Activated CD8-positive, alpha-beta memory T cell treated with anti-CD3 and anti-CD28 coated beads, Interleukin-2, amount 10 ng/mL, durations not matched to agents 7 days and 5 days (primary cell): ENCODE measurements at regions not wholly inside any gene's neighbourhood (a gene's known extent, or its start where the extent isn't known, plus 50 kb on each side); places are given as distances from the start of the nearest gene placed in this dataset.
"Not testable (repeated sequence)": the region's sequence is repeated elsewhere in the genome, so short reads cannot be mapped to it uniquely, and the experiment has no call there.

Experiments
- ATAC-seq: fragments of 150-1000 bp; cut with Tn5 transposase; one replicate; pipeline ENCODE4 v1.10.0; 2021; ENCODE audit warnings: moderate library complexity
- CTCF ChIA-PET: fragments of 350-600 bp; sonication (Branson Sonifier 250); formaldehyde crosslinking; loops from one replicate; lab custom pipeline; 2021; ENCODE audit warnings: antibody characterized with exemption; lab: Charles Lee
- DNase-seq: peaks from one replicate; pipeline ENCODE4 v3.0.0-alpha.2; 2020
- H3K27ac Mint-ChIP-seq: one replicate; pipeline ENCODE4 v1.8.0; 2021; ENCODE audit warnings: mild to moderate bottlenecking, mixed read lengths
- H3K27me3 Mint-ChIP-seq: one replicate; pipeline ENCODE4 v1.8.0; 2021; ENCODE audit warnings: mixed read lengths
- H3K36me3 Mint-ChIP-seq: one replicate; pipeline ENCODE4 v1.8.0; 2021; ENCODE audit warnings: mild to moderate bottlenecking, mixed read lengths
- H3K4me1 Mint-ChIP-seq: one replicate; pipeline ENCODE4 v1.8.0; 2021; ENCODE audit warnings: mixed read lengths
- H3K4me3 Mint-ChIP-seq: one replicate; pipeline ENCODE4 v1.8.0; 2021; ENCODE audit warnings: mild to moderate bottlenecking, moderate library complexity, mixed read lengths
- H3K9me3 Mint-ChIP-seq: one replicate; pipeline ENCODE4 v1.8.0; 2022; ENCODE audit warnings: low read depth, mixed read lengths

- no peaks in the 10 kb centered on the region for H3K36me3 Mint-ChIP-seq
- no peak overlapping the region for H3K27ac Mint-ChIP-seq
- no peaks in the 10 kb centered on the region for H3K9me3 Mint-ChIP-seq
- no peak overlapping the region for H3K4me3 Mint-ChIP-seq
- DNase-seq (no peak), ATAC-seq (no peak)
- H3K4me1 Mint-ChIP-seq = peaks cover 22% of the 10 kb centered on the region
- H3K27me3 Mint-ChIP-seq = peaks cover 34% of the 10 kb centered on the region
- CTCF ChIA-PET = no interaction called here
Measured at GRCh38 chr1:10915594-10915993, 96.9 kb upstream of the TARDBP start.

DNA sequence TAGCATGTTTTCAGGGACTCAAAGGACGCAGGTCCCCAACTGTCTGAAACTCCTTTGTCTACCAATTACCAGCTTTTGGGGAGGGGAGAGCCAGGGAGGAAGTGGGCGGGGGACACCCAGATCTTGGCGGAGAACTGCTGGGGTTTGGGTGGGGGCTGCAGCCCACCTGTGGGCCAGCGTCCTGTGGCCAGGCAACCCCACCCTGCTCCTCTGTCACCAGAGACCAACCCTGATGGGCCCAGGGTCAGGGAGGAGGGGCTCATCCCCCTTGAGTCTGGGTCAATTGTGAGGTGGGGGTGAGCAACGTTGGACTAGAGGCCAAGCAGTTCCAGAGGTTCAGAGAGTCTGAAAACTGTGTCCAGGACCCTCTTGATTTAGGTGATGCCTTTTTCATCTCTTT is 96.1 kb upstream of the TARDBP start:
- Mint-ChIP-seq H3K4me3 (no peak overlapping the region), H3K27me3 (peaks cover 41% of the 10 kb centered on the region), H3K27ac (no peak overlapping the region), H3K36me3 (no peaks in the 10 kb centered on the region), H3K4me1 (peaks cover 22% of the 10 kb centered on the region), H3K9me3 (no peaks in the 10 kb centered on the region)
- no peak for DNase-seq
- ATAC-seq = no peak
- CTCF ChIA-PET = no interaction called here

DNA sequence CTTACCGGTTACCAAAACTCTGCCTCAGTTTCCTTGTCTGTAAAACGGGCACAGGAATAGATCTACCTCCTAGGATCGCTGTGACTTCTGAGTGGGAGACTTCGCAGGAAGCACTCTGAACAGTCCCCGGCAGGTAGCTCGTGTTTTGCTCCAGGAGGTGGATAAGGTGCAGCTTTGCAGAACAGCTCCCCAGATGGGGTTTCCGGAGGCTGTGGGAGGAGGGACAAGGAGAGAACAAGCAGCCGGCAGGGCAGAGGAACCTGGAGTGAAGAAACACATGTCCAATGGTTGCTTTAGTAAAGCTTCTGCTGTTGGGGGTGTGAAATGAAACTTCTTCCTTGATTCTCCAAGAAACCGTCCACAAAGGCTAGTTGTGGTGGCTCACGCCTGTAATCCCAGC is 95.5 kb upstream of the TARDBP start:
- peaks cover 43% of the 10 kb centered on the region for H3K27me3 Mint-ChIP-seq

GRCh38 chr1:10917513-10918454 is 94.7 kb upstream of the TARDBP start:
- Mint-ChIP-seq H3K4me1 (peaks cover 32% of the 10 kb centered on the region), H3K27me3 (peaks cover 46% of the 10 kb centered on the region), H3K4me3 (peak overlapping the region; percentile 5), H3K27ac (no peak overlapping the region), H3K9me3 (no peaks in the 10 kb centered on the region), H3K36me3 (no peaks in the 10 kb centered on the region)
- peak; percentile 46 for ATAC-seq
- CTCF ChIA-PET = interaction anchor here (0.6 to 1.7 kb wide), 6 partner anchors 8 to 423 kb away, joined by 3 to 6 read pairs (median 3); no protein-coding TSS in a partner anchor
- no peak for DNase-seq

More for the DNA sequence above, 95.5 kb upstream of the TARDBP start:
- CTCF ChIA-PET = interaction anchor here (0.6 to 1.3 kb wide), 2 partner anchors 10 to 1133 kb away, joined by 3 read pairs; no protein-coding TSS in a partner anchor
- no peak overlapping the region for H3K4me3 Mint-ChIP-seq
- H3K4me1 Mint-ChIP-seq = peaks cover 26% of the 10 kb centered on the region
- DNase-seq (no peak), ATAC-seq (no peak)
- no peaks in the 10 kb centered on the region for H3K9me3 Mint-ChIP-seq
- no peaks in the 10 kb centered on the region for H3K36me3 Mint-ChIP-seq
- no peak overlapping the region for H3K27ac Mint-ChIP-seq

DNA sequence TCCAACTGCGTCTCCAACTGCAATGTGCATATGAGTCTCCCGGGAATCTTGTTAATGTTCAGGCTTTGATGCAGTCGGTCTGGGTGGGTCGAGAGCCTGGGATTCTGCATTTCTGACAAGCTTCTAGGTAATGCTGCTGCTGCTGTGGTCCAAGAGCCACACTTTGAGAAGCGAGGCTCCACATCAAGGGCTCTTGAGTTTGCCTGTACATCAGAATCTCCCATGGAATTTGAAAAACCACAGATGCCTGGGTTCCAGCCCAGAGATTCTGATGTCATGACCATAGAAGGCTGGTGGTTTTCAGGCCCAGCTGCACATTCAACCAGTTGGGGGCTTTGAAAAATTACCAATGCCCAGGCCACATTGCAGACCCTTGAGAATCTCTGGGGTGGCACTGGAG is 93.9 kb upstream of the TARDBP start:
- CTCF ChIA-PET = interaction anchor here (0.6 to 1.7 kb wide), 7 partner anchors 9 to 424 kb away, joined by 3 to 6 read pairs (median 3); no protein-coding TSS in a partner anchor
- ATAC-seq (no peak), DNase-seq (no peak)
- Mint-ChIP-seq H3K4me3 (no peak overlapping the region), H3K9me3 (no peaks in the 10 kb centered on the region), H3K27ac (no peak overlapping the region), H3K27me3 (peaks cover 49% of the 10 kb centered on the region), H3K4me1 (peaks cover 37% of the 10 kb centered on the region), H3K36me3 (no peaks in the 10 kb centered on the region)

GRCh38 chr1:10920063-10920626 is 92.3 kb upstream of the TARDBP start:
- Mint-ChIP-seq H3K4me1 (peaks cover 37% of the 10 kb centered on the region), H3K27me3 (peaks cover 62% of the 10 kb centered on the region), H3K9me3 (no peaks in the 10 kb centered on the region), H3K27ac (no peak overlapping the region), H3K36me3 (no peaks in the 10 kb centered on the region), H3K4me3 (no peak overlapping the region)
- no peak for ATAC-seq
- DNase-seq = no peak
- CTCF ChIA-PET = no interaction called here

GRCh38 chr1:10922315-10923060 is 90.0 kb upstream of the TARDBP start:
- DNase-seq = peak; percentile 60
- H3K4me1 Mint-ChIP-seq = peaks cover 25% of the 10 kb centered on the region
- H3K9me3 Mint-ChIP-seq, CTCF ChIA-PET, H3K36me3 Mint-ChIP-seq, H3K27ac Mint-ChIP-seq, H3K4me3 Mint-ChIP-seq: not testable (repeated sequence)
- H3K27me3 Mint-ChIP-seq = peaks cover 62% of the 10 kb centered on the region
- peak; percentile 71 for ATAC-seq

DNA sequence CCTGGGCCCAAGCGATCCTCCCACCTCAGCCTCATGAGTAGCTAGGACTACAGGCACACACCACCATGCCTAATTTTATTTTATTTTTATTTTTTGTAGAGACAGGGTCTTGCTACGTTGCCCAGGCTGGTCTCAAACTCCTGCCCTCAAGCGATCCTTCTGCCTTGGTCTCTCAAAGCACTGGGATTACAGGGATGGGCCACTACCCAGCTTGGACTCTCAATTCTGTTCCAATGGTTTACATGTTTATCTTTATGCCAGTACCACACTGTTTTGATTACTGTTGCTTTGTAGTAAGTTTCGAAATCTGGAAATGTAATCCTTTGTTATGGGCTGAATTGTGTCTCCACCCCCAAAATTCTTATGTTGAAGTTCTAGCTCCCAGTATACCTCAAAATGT is 88.4 kb upstream of the TARDBP start:
- Mint-ChIP-seq H3K9me3 (no peaks in the 10 kb centered on the region), H3K4me1 (peaks cover 15% of the 10 kb centered on the region), H3K4me3 (no peak overlapping the region), H3K27ac (no peak overlapping the region), H3K27me3 (peaks cover 53% of the 10 kb centered on the region), H3K36me3 (peaks cover 3% of the 10 kb centered on the region)
- DNase-seq (no peak), ATAC-seq (no peak)
- CTCF ChIA-PET = no interaction called here

- peaks cover 12% of the 10 kb centered on the region for H3K4me1 Mint-ChIP-seq
- peaks cover 31% of the 10 kb centered on the region for H3K27me3 Mint-ChIP-seq
- no peak for ATAC-seq
- CTCF ChIA-PET = no interaction called here
- DNase-seq = no peak
- no peak overlapping the region for H3K27ac Mint-ChIP-seq
- peaks cover 7% of the 10 kb centered on the region for H3K36me3 Mint-ChIP-seq
- no peak overlapping the region for H3K4me3 Mint-ChIP-seq
- H3K9me3 Mint-ChIP-seq = no peaks in the 10 kb centered on the region
Measured at GRCh38 chr1:10928654-10929053, 83.8 kb upstream of the TARDBP start.

- DNase-seq (peak; percentile 79), ATAC-seq (peak; percentile 86)
- peaks cover 7% of the 10 kb centered on the region for H3K36me3 Mint-ChIP-seq
- H3K27ac Mint-ChIP-seq = peak overlapping the region; percentile 40
- CTCF ChIA-PET = interaction anchor here (1.0 to 2.1 kb wide), 2 partner anchors 10 to 437 kb away, joined by 3 to 6 read pairs; no protein-coding TSS in a partner anchor
- H3K4me1 Mint-ChIP-seq = peaks cover 12% of the 10 kb centered on the region
- no peaks in the 10 kb centered on the region for H3K9me3 Mint-ChIP-seq
- no peak overlapping the region for H3K4me3 Mint-ChIP-seq
- peaks cover 23% of the 10 kb centered on the region for H3K27me3 Mint-ChIP-seq
Measured at GRCh38 chr1:10932088-10932487, 80.4 kb upstream of the TARDBP start.

DNA sequence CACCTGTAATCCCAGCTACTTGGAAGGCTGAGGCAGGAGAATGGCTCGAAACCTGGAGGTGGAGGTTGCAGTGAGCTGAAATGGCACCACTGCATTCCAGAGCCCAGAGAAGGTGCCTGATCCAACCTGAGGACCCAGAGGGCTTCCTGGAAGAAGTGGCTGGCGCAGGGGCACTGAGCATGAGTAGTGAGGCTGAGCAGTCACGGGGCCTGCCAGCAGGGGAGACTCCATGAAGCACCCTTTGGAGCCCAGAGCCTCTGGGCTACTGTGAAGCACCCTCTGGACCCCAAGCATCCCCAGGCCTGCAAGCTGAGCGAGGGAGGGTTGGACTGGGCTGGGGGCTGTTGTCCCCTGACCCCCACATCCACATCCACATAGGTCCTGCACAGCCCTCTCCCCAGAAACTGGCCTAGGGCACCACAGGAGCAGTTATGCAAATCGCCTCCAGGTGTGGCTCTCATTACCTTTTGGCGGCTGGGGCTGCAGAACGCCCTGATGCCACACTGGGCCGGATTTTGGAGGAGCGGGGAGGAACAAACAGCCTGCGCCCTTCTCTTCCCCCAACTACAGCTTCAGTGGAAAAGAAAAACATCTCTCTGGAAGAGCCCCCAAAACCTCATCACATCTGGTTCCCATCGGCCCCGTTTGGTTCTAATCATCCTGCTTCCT is 78.2 kb upstream of the TARDBP start:
- H3K4me1 Mint-ChIP-seq = peaks cover 12% of the 10 kb centered on the region
- DNase-seq = no peak
- no peak for ATAC-seq
- no peaks in the 10 kb centered on the region for H3K9me3 Mint-ChIP-seq
- CTCF ChIA-PET = no interaction called here
- H3K27me3 Mint-ChIP-seq = peaks cover 33% of the 10 kb centered on the region
- no peak overlapping the region for H3K4me3 Mint-ChIP-seq
- H3K36me3 Mint-ChIP-seq = peaks cover 4% of the 10 kb centered on the region
- no peak overlapping the region for H3K27ac Mint-ChIP-seq

- DNase-seq (no peak), ATAC-seq (no peak)
- no peak overlapping the region for H3K4me3 Mint-ChIP-seq
- peaks cover 2% of the 10 kb centered on the region for H3K36me3 Mint-ChIP-seq
- H3K27me3 Mint-ChIP-seq = peaks cover 40% of the 10 kb centered on the region
- H3K27ac Mint-ChIP-seq = no peak overlapping the region
- CTCF ChIA-PET = no interaction called here
- no peaks in the 10 kb centered on the region for H3K9me3 Mint-ChIP-seq
- peaks cover 22% of the 10 kb centered on the region for H3K4me1 Mint-ChIP-seq
Measured at GRCh38 chr1:10935246-10935645, 77.2 kb upstream of the TARDBP start.

GRCh38 chr1:10935724-10936123 is 76.7 kb upstream of the TARDBP start:
- CTCF ChIA-PET = no interaction called here
- ATAC-seq = no peak
- Mint-ChIP-seq H3K27me3 (peaks cover 40% of the 10 kb centered on the region), H3K9me3 (no peaks in the 10 kb centered on the region), H3K36me3 (peaks cover 2% of the 10 kb centered on the region), H3K27ac (no peak overlapping the region), H3K4me1 (peaks cover 27% of the 10 kb centered on the region), H3K4me3 (no peak overlapping the region)
- DNase-seq = no peak
